ENCODE measurements at regions not wholly inside any gene's neighbourhood (a gene's known extent, or its start where the extent isn't known, plus 50 kb on each side); places are given as distances from the start of the nearest gene placed in this dataset.

DNA sequence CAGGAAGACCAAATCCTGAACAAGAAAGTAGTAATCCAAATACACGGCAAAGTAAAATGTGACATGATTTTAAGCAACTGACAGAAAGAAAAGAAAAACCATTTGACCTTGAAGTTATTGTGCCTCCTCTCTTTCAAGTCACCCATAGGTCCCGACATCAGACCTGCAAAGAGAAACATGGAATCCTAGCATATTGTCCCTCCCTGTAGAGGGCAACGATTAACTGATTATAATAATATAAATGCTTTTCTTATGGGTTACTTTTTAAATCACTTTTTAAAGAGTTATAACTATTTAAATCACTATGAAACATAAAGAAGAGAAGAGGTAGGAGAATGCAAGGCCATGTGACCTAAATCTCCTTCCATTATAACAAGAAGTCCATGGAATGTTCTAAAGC, 143.2 kb upstream of the LIPC start:
- H3K27me3 ChIP-seq = no peaks in the 10 kb centered on the region
- H3K4me3 ChIP-seq = no peak overlapping the region
- no peak overlapping the region for H3K27ac ChIP-seq
- H3K9me3 ChIP-seq = peaks cover 0 to 10% (median 0%) of the 10 kb centered on the region in 4 donors
- no peaks in the 10 kb centered on the region for H3K36me3 ChIP-seq
- 82 to 90% methylated on average over 3 of the region's 3 CpGs for WGBS, 2 donors
- no peaks in the 10 kb centered on the region for H3K4me1 ChIP-seq
- ATAC-seq (ENCODE audit: low FRiP score in 2 of 2) (no peak), DNase-seq (no peak)
- TF ChIP-seq, protein P1, sequence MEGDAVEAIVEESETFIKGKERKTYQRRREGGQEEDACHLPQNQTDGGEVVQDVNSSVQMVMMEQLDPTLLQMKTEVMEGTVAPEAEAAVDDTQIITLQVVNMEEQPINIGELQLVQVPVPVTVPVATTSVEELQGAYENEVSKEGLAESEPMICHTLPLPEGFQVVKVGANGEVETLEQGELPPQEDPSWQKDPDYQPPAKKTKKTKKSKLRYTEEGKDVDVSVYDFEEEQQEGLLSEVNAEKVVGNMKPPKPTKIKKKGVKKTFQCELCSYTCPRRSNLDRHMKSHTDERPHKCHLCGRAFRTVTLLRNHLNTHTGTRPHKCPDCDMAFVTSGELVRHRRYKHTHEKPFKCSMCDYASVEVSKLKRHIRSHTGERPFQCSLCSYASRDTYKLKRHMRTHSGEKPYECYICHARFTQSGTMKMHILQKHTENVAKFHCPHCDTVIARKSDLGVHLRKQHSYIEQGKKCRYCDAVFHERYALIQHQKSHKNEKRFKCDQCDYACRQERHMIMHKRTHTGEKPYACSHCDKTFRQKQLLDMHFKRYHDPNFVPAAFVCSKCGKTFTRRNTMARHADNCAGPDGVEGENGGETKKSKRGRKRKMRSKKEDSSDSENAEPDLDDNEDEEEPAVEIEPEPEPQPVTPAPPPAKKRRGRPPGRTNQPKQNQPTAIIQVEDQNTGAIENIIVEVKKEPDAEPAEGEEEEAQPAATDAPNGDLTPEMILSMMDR (IDR thresholded peaks at IDR 0.05) = no peak
- TF ChIP-seq POLR2AphosphoS5 (IDR thresholded peaks at IDR 0.05) = no peak
- TF ChIP-seq EP300 (IDR thresholded peaks at IDR 0.05) = no peak
- no peak for TF ChIP-seq POLR2A (IDR thresholded peaks at IDR 0.05)

DNA sequence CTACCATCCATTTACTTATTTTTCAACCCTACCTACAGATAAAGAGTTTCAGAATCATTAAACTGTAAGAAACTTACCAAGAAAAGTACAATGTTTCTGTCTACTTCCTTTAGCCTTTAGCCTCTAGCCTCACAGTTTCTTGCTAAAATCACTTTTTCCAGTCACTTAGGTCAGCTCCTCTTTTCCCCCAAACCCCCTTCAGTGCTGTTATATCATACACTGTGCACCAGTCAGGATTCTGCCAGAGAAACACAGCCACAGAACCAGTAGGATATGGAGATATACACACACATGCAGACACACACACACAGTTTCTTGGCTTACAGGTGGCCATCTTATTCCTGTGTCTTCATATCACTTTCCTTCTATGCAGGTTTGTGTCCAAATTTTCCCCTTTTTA, 139.9 kb upstream of the LIPC start:
- Histone ChIP-seq H3K4me1 (no peaks in the 10 kb centered on the region), H3K27ac (no peak overlapping the region), H3K36me3 (no peaks in the 10 kb centered on the region), H3K4me3 (no peak overlapping the region), H3K9me3 (peaks cover 0 to 10% (median 0%) of the 10 kb centered on the region in 4 donors), H3K27me3 (no peaks in the 10 kb centered on the region)
- DNase-seq (no peak), ATAC-seq (ENCODE audit: low FRiP score in 2 of 2) (no peak)
- TF ChIP-seq, protein P1 (IDR thresholded peaks at IDR 0.05) = no peak
- no peak for TF ChIP-seq EP300 (IDR thresholded peaks at IDR 0.05)
- TF ChIP-seq POLR2AphosphoS5 (IDR thresholded peaks at IDR 0.05) = no peak
- no peak for TF ChIP-seq POLR2A (IDR thresholded peaks at IDR 0.05)

DNA sequence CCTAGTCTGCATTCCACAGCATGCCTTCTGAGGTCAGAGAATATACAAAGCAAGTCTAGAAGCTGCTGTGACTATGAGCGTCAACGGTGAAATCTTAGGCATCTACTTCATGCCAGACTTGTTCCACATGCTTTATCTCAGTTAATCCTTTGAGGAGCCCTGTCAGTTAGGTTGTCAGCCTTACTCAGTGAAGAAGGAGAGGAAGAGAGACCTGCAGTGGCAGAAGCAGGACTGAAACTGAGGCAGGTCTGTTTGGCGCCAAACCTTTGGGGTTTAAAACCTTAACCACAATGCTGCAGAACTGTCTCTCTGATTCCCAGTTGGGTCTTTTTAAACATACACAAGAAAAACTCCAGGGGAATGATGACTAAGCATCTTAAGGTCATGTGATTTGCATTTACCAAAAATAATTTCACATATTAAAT, 139.0 kb upstream of the LIPC start:
- ATAC-seq (ENCODE audit: low FRiP score in 2 of 2) (no peak), DNase-seq (no peak)
- Histone ChIP-seq H3K4me1 (no peaks in the 10 kb centered on the region), H3K9me3 (peaks cover 0 to 10% (median 0%) of the 10 kb centered on the region in 4 donors), H3K27ac (no peak overlapping the region), H3K36me3 (no peaks in the 10 kb centered on the region), H3K27me3 (no peaks in the 10 kb centered on the region), H3K4me3 (no peak overlapping the region)
- TF ChIP-seq EP300 (IDR thresholded peaks at IDR 0.05) (no peak), POLR2A (IDR thresholded peaks at IDR 0.05) (no peak), POLR2AphosphoS5 (IDR thresholded peaks at IDR 0.05) (no peak)
- TF ChIP-seq, protein P1 (IDR thresholded peaks at IDR 0.05) = no peak
- WGBS, 2 donors = 92 to 97% methylated on average over 3 of the region's 3 CpGs

DNA sequence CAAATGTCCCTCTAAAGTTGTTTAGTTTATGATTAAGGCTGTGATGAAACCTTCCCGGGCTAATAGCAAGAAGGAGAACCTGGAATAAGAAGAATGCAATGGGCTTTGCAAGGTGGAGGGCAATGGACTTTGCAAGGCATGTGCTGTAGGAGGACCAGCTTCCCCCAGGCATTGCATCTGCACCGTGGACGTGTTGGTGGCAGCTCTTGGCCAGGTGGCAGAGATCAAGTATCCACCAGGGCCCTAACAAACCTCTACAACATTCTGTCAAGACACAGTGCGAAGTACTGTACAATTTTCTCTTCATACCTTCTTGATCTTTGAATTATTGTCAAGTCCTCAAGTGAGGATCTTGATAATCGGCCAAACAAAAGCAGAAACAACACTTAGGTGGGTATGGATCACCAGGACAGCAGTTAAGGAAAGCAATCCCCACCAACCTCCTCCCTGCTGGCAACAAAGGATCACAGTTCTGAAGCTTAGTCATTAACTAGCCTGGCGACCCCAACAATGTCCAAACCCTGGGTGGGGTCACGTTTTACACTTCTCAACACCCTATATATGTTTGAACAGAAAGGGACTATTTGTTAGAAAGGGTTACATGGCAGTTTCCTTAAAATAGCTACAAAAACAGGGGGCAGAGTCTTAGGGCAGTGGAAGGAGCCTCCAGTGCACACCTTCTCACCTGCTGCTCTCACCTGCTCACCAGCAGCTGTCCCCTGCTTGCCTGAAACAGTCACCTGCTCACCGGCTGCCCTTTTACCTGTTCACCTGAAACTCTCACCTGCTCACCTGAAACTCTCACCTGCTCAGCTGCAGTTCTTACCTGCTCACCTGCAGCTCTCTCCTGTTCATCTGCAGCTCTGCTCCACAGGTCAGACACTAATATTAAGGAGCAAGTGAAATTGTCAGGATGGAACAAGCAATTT, 137.9 kb upstream of the LIPC start:
- H3K4me3 ChIP-seq = no peak overlapping the region
- TF ChIP-seq EP300 (IDR thresholded peaks at IDR 0.05) (no peak), POLR2A (IDR thresholded peaks at IDR 0.05) (no peak), POLR2AphosphoS5 (IDR thresholded peaks at IDR 0.05) (no peak)
- TF ChIP-seq, protein P1 (IDR thresholded peaks at IDR 0.05) = no peak
- DNase-seq (no peak), ATAC-seq (ENCODE audit: low FRiP score in 2 of 2) (no peak)
- H3K27ac ChIP-seq = no peak overlapping the region
- WGBS, 2 donors = 80% methylated on average over 8 of the region's 8 CpGs
- no peaks in the 10 kb centered on the region for H3K4me1 ChIP-seq
- H3K36me3 ChIP-seq = no peaks in the 10 kb centered on the region
- peaks cover 0 to 10% (median 0%) of the 10 kb centered on the region in 4 donors for H3K9me3 ChIP-seq
- no peaks in the 10 kb centered on the region for H3K27me3 ChIP-seq

Data from upper lobe of left lung (tissue), 6 donors.